RWPE2 (cell line): ENCODE measurements at regions not wholly inside any gene's neighbourhood (a gene's known extent, or its start where the extent isn't known, plus 50 kb on each side); places are given as distances from the start of the nearest gene placed in this dataset.

Source experiments
- ATAC-seq: fragments of 200-7000 bp; cut with Tn5 transposase; 3 replicates; pipeline ENCODE4 v1.9.1; 2021; ENCODE audit warnings: low read depth
- DNase-seq: peaks from one replicate; pipeline ENCODE4 v3.0.0-alpha.2; 2020; ENCODE audit warnings: low spot score
- H3K27ac ChIP-seq: fragments of 450-650 bp; 2 replicates; pipeline ENCODE4 v1.5.1; 2017; ENCODE audit warnings: mild to moderate bottlenecking; ENCODE audit not compliant: poor library complexity, severe bottlenecking
- H3K27me3 ChIP-seq: fragments of 250-450 bp; sonication (Bioruptor Pico); 2 replicates; pipeline ENCODE4 v1.5.1; 2021; ENCODE audit warnings: mild to moderate bottlenecking, moderate library complexity; ENCODE audit not compliant: insufficient read depth, poor library complexity, severe bottlenecking
- H3K36me3 ChIP-seq: fragments of 250-450 bp; sonication (Bioruptor Pico); 2 replicates; pipeline ENCODE4 v1.5.1; 2020; ENCODE audit warnings: low read depth, mild to moderate bottlenecking, moderate library complexity
- H3K4me1 ChIP-seq: fragments of 250-450 bp; sonication (Bioruptor Pico); 2 replicates; pipeline ENCODE4 v1.5.1; 2021; ENCODE audit warnings: mild to moderate bottlenecking, moderate library complexity; ENCODE audit not compliant: insufficient read depth, poor library complexity, severe bottlenecking
- H3K4me3 ChIP-seq: fragments of 250-450 bp; sonication (Bioruptor Pico); 2 replicates; pipeline ENCODE4 v1.5.1; 2021; ENCODE audit warnings: mild to moderate bottlenecking, moderate library complexity; ENCODE audit not compliant: severe bottlenecking
- H3K9me3 ChIP-seq: fragments of 250-450 bp; sonication (Bioruptor Pico); 2 replicates; pipeline ENCODE4 v1.5.1; 2021; ENCODE audit warnings: mild to moderate bottlenecking, moderate library complexity; ENCODE audit not compliant: severe bottlenecking
- TF ChIP-seq, protein P1 (sequence below): fragments of 450-650 bp; IDR thresholded peaks from one replicate; pipeline ENCODE4 v1.5.1; 2017; ENCODE audit warnings: mild to moderate bottlenecking, moderate library complexity; ENCODE audit not compliant: poor library complexity, severe bottlenecking

GRCh38 chr9:29044959-29045358, 1471.7 kb upstream of the C9orf72 start:
- H3K4me1 ChIP-seq = peaks cover 10% of the 10 kb centered on the region
- no peaks in the 10 kb centered on the region for H3K36me3 ChIP-seq
- H3K27me3 ChIP-seq = no peaks in the 10 kb centered on the region
- ATAC-seq (peak; percentile 95), DNase-seq (no peak)
- no peak overlapping the region for H3K4me3 ChIP-seq
- H3K27ac ChIP-seq = no peak overlapping the region
- TF ChIP-seq, protein P1, sequence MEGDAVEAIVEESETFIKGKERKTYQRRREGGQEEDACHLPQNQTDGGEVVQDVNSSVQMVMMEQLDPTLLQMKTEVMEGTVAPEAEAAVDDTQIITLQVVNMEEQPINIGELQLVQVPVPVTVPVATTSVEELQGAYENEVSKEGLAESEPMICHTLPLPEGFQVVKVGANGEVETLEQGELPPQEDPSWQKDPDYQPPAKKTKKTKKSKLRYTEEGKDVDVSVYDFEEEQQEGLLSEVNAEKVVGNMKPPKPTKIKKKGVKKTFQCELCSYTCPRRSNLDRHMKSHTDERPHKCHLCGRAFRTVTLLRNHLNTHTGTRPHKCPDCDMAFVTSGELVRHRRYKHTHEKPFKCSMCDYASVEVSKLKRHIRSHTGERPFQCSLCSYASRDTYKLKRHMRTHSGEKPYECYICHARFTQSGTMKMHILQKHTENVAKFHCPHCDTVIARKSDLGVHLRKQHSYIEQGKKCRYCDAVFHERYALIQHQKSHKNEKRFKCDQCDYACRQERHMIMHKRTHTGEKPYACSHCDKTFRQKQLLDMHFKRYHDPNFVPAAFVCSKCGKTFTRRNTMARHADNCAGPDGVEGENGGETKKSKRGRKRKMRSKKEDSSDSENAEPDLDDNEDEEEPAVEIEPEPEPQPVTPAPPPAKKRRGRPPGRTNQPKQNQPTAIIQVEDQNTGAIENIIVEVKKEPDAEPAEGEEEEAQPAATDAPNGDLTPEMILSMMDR = no peak
- H3K9me3 ChIP-seq = no peaks in the 10 kb centered on the region

DNA sequence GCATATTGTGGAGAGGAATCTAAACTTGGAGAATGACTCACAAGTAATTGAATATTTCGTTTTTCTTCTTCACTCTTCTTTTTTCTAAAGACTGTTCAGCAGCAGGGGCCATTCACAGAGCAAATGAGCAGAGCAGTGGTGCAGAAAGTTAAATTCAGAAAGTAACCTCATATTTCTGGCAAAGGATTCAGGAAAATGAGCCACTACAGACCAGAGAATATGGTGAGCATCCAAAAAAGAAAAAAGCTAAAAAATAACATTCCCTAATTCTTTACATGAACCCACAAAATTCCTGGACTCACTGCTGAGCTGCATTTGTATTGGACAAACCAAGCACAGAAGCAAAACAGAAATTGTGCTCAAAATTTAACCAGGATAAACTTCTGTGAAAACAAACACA, 1486.8 kb upstream of the C9orf72 start:
- ATAC-seq (no peak), DNase-seq (no peak)
- TF ChIP-seq, protein P1 = no peak
- Histone ChIP-seq H3K4me1 (no peaks in the 10 kb centered on the region), H3K27ac (no peak overlapping the region), H3K36me3 (no peaks in the 10 kb centered on the region), H3K9me3 (no peaks in the 10 kb centered on the region), H3K4me3 (no peak overlapping the region), H3K27me3 (no peaks in the 10 kb centered on the region)

DNA sequence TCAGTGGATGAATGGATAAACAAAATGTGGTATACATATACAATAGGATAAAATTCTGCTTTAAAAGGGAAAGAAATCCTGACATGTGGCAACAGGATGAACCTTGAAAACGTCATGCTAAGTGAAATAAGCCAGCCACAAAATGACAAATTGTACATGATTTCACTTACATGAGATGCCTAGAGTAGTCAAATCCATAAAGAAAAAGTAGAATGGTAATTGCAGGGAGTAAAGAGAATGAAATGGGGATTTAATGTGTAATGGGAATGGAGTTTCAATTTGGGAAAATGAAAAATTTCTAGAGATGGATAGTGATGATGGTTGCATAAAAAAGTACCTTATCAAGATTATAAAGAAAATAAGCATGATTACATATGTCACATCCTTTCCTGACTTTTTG, 1489.2 kb upstream of the C9orf72 start:
- Histone ChIP-seq H3K4me3 (no peak overlapping the region), H3K27me3 (no peaks in the 10 kb centered on the region), H3K9me3 (no peaks in the 10 kb centered on the region), H3K36me3 (no peaks in the 10 kb centered on the region), H3K4me1 (no peaks in the 10 kb centered on the region), H3K27ac (no peak overlapping the region)
- ATAC-seq (no peak), DNase-seq (no peak)
- TF ChIP-seq, protein P1 = no peak

- H3K9me3 ChIP-seq = no peaks in the 10 kb centered on the region
- ATAC-seq = no peak
- DNase-seq = no peak
- no peaks in the 10 kb centered on the region for H3K27me3 ChIP-seq
- H3K27ac ChIP-seq = no peak overlapping the region
- H3K4me3 ChIP-seq = no peak overlapping the region
- no peaks in the 10 kb centered on the region for H3K4me1 ChIP-seq
- H3K36me3 ChIP-seq = no peaks in the 10 kb centered on the region
- TF ChIP-seq, protein P1 = no peak
Measured at GRCh38 chr9:29063031-29063430, 1489.8 kb upstream of the C9orf72 start.

DNA sequence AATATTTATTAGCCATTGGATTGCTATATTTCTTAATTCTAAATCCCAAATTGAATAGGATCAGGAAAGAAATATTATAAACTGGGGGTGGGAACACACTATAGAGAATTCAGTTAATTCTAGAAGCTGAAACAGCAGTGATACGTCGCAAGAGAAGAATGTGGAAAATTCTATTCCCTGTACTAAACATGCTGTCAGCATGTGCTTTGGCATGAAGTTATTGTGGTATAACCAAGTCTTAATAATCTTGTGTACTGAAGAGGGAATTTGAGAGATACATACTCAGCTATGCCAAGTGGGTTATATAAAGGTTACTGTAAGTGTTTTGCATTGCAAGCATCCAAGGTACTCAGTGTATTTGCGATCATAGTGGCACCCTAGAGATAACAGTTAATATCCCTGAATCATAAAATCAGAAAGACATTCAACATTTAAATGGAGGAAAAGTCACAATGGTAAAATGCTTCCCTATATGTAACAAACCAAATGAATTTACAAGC, 1492.9 kb upstream of the C9orf72 start:
- H3K4me3 ChIP-seq = no peak overlapping the region
- no peak overlapping the region for H3K27ac ChIP-seq
- H3K9me3 ChIP-seq = no peaks in the 10 kb centered on the region
- TF ChIP-seq, protein P1 = no peak
- H3K4me1 ChIP-seq = no peaks in the 10 kb centered on the region
- ATAC-seq (no peak), DNase-seq (no peak)
- H3K27me3 ChIP-seq = no peaks in the 10 kb centered on the region
- no peaks in the 10 kb centered on the region for H3K36me3 ChIP-seq
